ENCODE measurements at regions not wholly inside any gene's neighbourhood (a gene's known extent, or its start where the extent isn't known, plus 50 kb on each side); places are given as distances from the start of the nearest gene placed in this dataset.

DNA sequence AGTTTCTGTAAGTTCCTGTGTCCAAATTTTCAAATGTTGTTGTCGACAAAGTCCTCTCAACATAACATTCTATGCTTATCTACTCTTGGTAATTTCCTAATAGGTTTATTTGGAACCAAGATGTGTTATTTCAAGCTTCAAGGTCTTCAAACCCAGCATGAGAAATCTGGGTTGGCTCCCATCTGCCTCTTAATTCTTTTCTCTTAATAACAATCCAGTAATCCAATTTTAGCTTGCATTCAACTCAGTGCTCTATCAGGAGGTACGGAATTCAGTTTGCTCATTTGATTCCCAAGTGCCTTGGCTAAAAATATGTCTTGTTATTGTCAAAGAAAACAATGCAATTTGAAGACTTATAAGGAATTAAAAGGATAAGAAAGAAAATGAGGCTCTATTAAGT is 235.5 kb upstream of the MID1 start:
- Histone ChIP-seq H3K27me3 (ENCODE audit: control insufficient read depth in 2 of 2, insufficient read depth in 2 of 2, low read length in 2 of 2) (no peaks in the 10 kb centered on the region), H3K4me1 (ENCODE audit: control insufficient read depth, extremely low read depth, insufficient read depth, low read length) (no peaks in the 10 kb centered on the region), H3K79me2 (ENCODE audit: control insufficient read depth, insufficient read depth, low read length) (no peaks in the 10 kb centered on the region), H4K20me1 (replicated peaks; ENCODE audit: control insufficient read depth, extremely low read depth, insufficient read depth, low read length) (no peaks in the 10 kb centered on the region), H2AFZ (ENCODE audit: low read depth, low read length) (no peak overlapping the region), H3K4me2 (ENCODE audit: insufficient read depth, low read length) (no peak overlapping the region), H3K4me3 (replicated peaks in 1 of 3; ENCODE audit: insufficient read depth in 1 of 3, low read depth in 1 of 3, low read length in 3 of 3) (no peak overlapping the region), H3K9me1 (replicated peaks; ENCODE audit: control insufficient read depth, extremely low read depth, insufficient read depth, low read length) (no peaks in the 10 kb centered on the region), H3K9me3 (replicated peaks; ENCODE audit: control insufficient read depth, insufficient read depth, low read length) (no peaks in the 10 kb centered on the region), H3K36me3 (ENCODE audit: control insufficient read depth in 2 of 2, extremely low read depth in 1 of 2, insufficient read depth in 2 of 2, low read length in 2 of 2) (no peaks in the 10 kb centered on the region), H3K27ac (ENCODE audit: insufficient read depth, low read depth, low read length) (no peak overlapping the region), H3K9ac (replicated peaks; ENCODE audit: extremely low read depth, insufficient read depth, low read length) (no peak overlapping the region)
- intact Hi-C loops (cut with micrococcal nuclease), result no loop called here
- no peak for FAIRE-seq
- DNase-seq (ENCODE audit: low read depth, low spot score), result no peak
- TF ChIP-seq, protein P1, sequence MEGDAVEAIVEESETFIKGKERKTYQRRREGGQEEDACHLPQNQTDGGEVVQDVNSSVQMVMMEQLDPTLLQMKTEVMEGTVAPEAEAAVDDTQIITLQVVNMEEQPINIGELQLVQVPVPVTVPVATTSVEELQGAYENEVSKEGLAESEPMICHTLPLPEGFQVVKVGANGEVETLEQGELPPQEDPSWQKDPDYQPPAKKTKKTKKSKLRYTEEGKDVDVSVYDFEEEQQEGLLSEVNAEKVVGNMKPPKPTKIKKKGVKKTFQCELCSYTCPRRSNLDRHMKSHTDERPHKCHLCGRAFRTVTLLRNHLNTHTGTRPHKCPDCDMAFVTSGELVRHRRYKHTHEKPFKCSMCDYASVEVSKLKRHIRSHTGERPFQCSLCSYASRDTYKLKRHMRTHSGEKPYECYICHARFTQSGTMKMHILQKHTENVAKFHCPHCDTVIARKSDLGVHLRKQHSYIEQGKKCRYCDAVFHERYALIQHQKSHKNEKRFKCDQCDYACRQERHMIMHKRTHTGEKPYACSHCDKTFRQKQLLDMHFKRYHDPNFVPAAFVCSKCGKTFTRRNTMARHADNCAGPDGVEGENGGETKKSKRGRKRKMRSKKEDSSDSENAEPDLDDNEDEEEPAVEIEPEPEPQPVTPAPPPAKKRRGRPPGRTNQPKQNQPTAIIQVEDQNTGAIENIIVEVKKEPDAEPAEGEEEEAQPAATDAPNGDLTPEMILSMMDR (IDR thresholded peaks at IDR 0.05; ENCODE audit: extremely low read depth in 1 of 2, insufficient read depth in 1 of 2, low read depth in 1 of 2, low read length in 2 of 2), result no peak
- TF ChIP-seq POLR2A (IDR thresholded peaks at IDR 0.05; ENCODE audit: low read depth, low read length), result no peak
- dilution Hi-C loops (cut with MboI; ENCODE audit: extremely low pct_ligation_motif_present, low sequenced_read_pairs), result no loop called here
- ChIA-PET POLR2A (no interaction called here), CTCF (interaction anchor here (0.7 kb wide), 1 partner anchor 12 kb away, joined by 3 read pairs; no protein-coding TSS in a partner anchor)
- BruUV-seq (replicated peaks), result no TSS peak

DNA sequence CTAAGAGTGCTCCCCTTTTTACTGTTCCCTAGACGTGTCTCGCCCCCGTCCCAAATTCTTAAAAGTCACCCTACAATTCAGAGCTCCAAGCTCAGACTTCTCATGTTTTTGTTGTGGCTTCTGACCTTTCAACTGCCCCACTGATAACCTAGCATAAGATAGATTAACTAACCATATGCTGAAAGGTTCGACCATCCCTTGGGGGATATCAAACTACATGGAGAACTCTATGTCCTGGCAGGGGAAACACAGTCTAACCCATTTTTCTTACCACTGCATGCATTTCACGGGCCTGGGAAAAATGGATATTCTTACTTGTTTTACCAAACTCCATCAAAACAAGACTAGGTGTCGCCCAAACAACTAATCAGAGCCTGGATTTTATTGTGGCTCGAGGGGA is 236.4 kb upstream of the MID1 start:
- H3K36me3 ChIP-seq (ENCODE audit: control insufficient read depth in 2 of 2, extremely low read depth in 1 of 2, insufficient read depth in 2 of 2, low read length in 2 of 2), result no peaks in the 10 kb centered on the region
- dilution Hi-C loops (cut with MboI; ENCODE audit: extremely low pct_ligation_motif_present, low sequenced_read_pairs), result no loop called here
- H3K4me3 ChIP-seq (replicated peaks in 1 of 3; ENCODE audit: insufficient read depth in 1 of 3, low read depth in 1 of 3, low read length in 3 of 3), result no peak overlapping the region
- H3K9ac ChIP-seq (replicated peaks; ENCODE audit: extremely low read depth, insufficient read depth, low read length), result no peak overlapping the region
- ChIA-PET POLR2A (no interaction called here), CTCF (interaction anchor here (0.7 kb wide), 1 partner anchor 13 kb away, joined by 3 read pairs; no protein-coding TSS in a partner anchor)
- H3K4me2 ChIP-seq (ENCODE audit: insufficient read depth, low read length), result no peak overlapping the region
- H3K4me1 ChIP-seq (ENCODE audit: control insufficient read depth, extremely low read depth, insufficient read depth, low read length), result no peaks in the 10 kb centered on the region
- FAIRE-seq (no peak), DNase-seq (ENCODE audit: low read depth, low spot score) (no peak)
- H3K9me1 ChIP-seq (replicated peaks; ENCODE audit: control insufficient read depth, extremely low read depth, insufficient read depth, low read length), result no peaks in the 10 kb centered on the region
- no peaks in the 10 kb centered on the region for H3K9me3 ChIP-seq (replicated peaks; ENCODE audit: control insufficient read depth, insufficient read depth, low read length)
- no peak overlapping the region for H2AFZ ChIP-seq (ENCODE audit: low read depth, low read length)
- no peak overlapping the region for H3K27ac ChIP-seq (ENCODE audit: insufficient read depth, low read depth, low read length)
- no peaks in the 10 kb centered on the region for H3K27me3 ChIP-seq (ENCODE audit: control insufficient read depth in 2 of 2, insufficient read depth in 2 of 2, low read length in 2 of 2)
- no TSS peak for BruUV-seq (replicated peaks)
- no peak for TF ChIP-seq POLR2A (IDR thresholded peaks at IDR 0.05; ENCODE audit: low read depth, low read length)
- no peak for TF ChIP-seq MYC (IDR thresholded peaks at IDR 0.05; ENCODE audit: low read depth, low read length)
- no peak for TF ChIP-seq JUN (IDR thresholded peaks at IDR 0.05; ENCODE audit: borderline replicate concordance, insufficient read depth, insufficient read length, low read depth)
- no peak for TF ChIP-seq FOS (IDR thresholded peaks at IDR 0.05; ENCODE audit: borderline replicate concordance, insufficient read depth, low read length)
- TF ChIP-seq, protein P1 (IDR thresholded peaks at IDR 0.05; ENCODE audit: extremely low read depth in 1 of 2, insufficient read depth in 1 of 2, low read depth in 1 of 2, low read length in 2 of 2), result no peak
- TF ChIP-seq GATA2 (IDR thresholded peaks at IDR 0.05; ENCODE audit: insufficient read depth, insufficient read length, low read depth, low read length), result no peak
- no peak for TF ChIP-seq MAX (IDR thresholded peaks at IDR 0.05; ENCODE audit: insufficient read depth, insufficient read length)
- TF ChIP-seq EZH2 (IDR thresholded peaks at IDR 0.05; ENCODE audit: borderline replicate concordance, low read depth, low read length, severe bottlenecking), result no peak
- H3K79me2 ChIP-seq (ENCODE audit: control insufficient read depth, insufficient read depth, low read length), result no peaks in the 10 kb centered on the region
- intact Hi-C loops (cut with micrococcal nuclease), result no loop called here
- no peaks in the 10 kb centered on the region for H4K20me1 ChIP-seq (replicated peaks; ENCODE audit: control insufficient read depth, extremely low read depth, insufficient read depth, low read length)

All from endothelial cell of umbilical vein (primary cell).